Sigmoid colon (tissue), 4 donors: ENCODE measurements at regions not wholly inside any gene's neighbourhood (a gene's known extent, or its start where the extent isn't known, plus 50 kb on each side); places are given as distances from the start of the nearest gene placed in this dataset.

ENCODE experiments used
- CTCF ChIP-seq, 4 experiments: fragments of 450-650 bp in 3 of 4; fragments of 200-600 bp in 1 of 4; IDR thresholded peaks; one replicate each; pipeline ENCODE4 v1.5.1; 2016 to 2019; ENCODE audit warnings: antibody characterized with exemption in 4 of 4, mild to moderate bottlenecking in 3 of 4, moderate library complexity in 2 of 4
- EP300 ChIP-seq, 4 donors: sonication (generic); formaldehyde crosslinking; IDR thresholded peaks; one replicate each; pipeline ENCODE4 v1.6.1; 2017; ENCODE audit warnings: antibody characterized with exemption in 4 of 4
- POLR2AphosphoS5 ChIP-seq, 4 donors: sonication (generic); formaldehyde crosslinking; IDR thresholded peaks; one replicate each; pipeline ENCODE4 v1.6.1; 2017; ENCODE audit warnings: antibody characterized with exemption in 4 of 4

- TF ChIP-seq CTCF (IDR thresholded peaks at IDR 0.05) (no peak), EP300 (IDR thresholded peaks at IDR 0.05) (no peak), POLR2AphosphoS5 (IDR thresholded peaks at IDR 0.05) (no peak)
These were observed 57.7 kb upstream of the ATXN3L start for GRCh38 chrX:13377550-13377934.
